HUES48 (cell line): ENCODE measurements at regions not wholly inside any gene's neighbourhood (a gene's known extent, or its start where the extent isn't known, plus 50 kb on each side); places are given as distances from the start of the nearest gene placed in this dataset.

Experiments used
- H3K27ac ChIP-seq: one replicate; pipeline ENCODE4 v1.7.0; 2013; ENCODE audit warnings: low read depth, low read length, inconsistent platforms
- H3K27me3 ChIP-seq: 2 replicates; pipeline ENCODE4 v1.6.1; 2013; ENCODE audit warnings: mild to moderate bottlenecking, low read length; ENCODE audit not compliant: control insufficient read depth, insufficient read depth
- H3K36me3 ChIP-seq: 2 replicates; pipeline ENCODE4 v1.6.1; 2013; ENCODE audit warnings: low read length; ENCODE audit not compliant: control insufficient read depth, insufficient read depth
- H3K4me1 ChIP-seq: 2 replicates; pipeline ENCODE4 v1.6.1; 2013; ENCODE audit warnings: mild to moderate bottlenecking, low read length; ENCODE audit not compliant: control insufficient read depth, insufficient read depth
- H3K4me3 ChIP-seq: 2 replicates; pipeline ENCODE4 v1.5.1; 2013; ENCODE audit warnings: mild to moderate bottlenecking, low read depth, low read length
- H3K9ac ChIP-seq: 2 replicates; pipeline ENCODE4 v1.6.1; 2013; ENCODE audit warnings: mild to moderate bottlenecking, low read depth, low read length, moderate library complexity
- H3K9me3 ChIP-seq: 2 replicates; pipeline ENCODE4 v1.6.1; 2013; ENCODE audit warnings: low read length; ENCODE audit not compliant: control insufficient read depth, insufficient read depth

- no peaks in the 10 kb centered on the region for H3K9me3 ChIP-seq
- no peak overlapping the region for H3K4me3 ChIP-seq
- H3K9ac ChIP-seq = no peak overlapping the region
- no peak overlapping the region for H3K27ac ChIP-seq
- H3K27me3 ChIP-seq = no peaks in the 10 kb centered on the region
- H3K36me3 ChIP-seq = no peaks in the 10 kb centered on the region
- H3K4me1 ChIP-seq = no peaks in the 10 kb centered on the region
Measured at GRCh38 chr10:50982989-50983388, 91.3 kb upstream of the PRKG1 start.

GRCh38 chr10:50987934-50988333 is 86.4 kb upstream of the PRKG1 start:
- H3K4me1 ChIP-seq = peaks cover 10% of the 10 kb centered on the region; the same call in 1 of the 2 replicates
- no peaks in the 10 kb centered on the region for H3K36me3 ChIP-seq
- no peak overlapping the region for H3K9ac ChIP-seq
- H3K27ac ChIP-seq = no peak overlapping the region
- peaks cover 41% of the 10 kb centered on the region for H3K27me3 ChIP-seq
- no peaks in the 10 kb centered on the region for H3K9me3 ChIP-seq
- H3K4me3 ChIP-seq = no peak overlapping the region

DNA sequence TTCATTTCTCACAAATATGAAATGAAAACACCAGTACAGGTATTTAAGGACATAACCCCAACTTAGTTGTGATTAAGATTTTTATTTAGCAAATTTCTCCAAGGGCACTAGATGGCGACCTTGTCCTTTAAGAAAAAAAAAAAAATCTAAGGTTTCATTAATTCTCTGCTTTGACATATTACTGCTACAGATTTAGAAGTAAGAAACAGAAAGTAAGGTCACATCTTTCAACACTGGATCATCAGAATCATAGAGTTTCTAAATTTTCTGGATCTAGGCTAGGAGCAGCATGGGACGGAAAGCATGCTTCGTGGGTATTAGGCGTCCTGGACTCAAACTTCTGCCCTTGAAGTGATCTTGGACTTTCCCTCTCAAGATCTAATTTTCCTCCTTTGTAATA is 85.5 kb upstream of the PRKG1 start:
- Histone ChIP-seq H3K4me3 (no peak overlapping the region), H3K27ac (no peak overlapping the region), H3K27me3 (peaks cover 50% of the 10 kb centered on the region)

DNA sequence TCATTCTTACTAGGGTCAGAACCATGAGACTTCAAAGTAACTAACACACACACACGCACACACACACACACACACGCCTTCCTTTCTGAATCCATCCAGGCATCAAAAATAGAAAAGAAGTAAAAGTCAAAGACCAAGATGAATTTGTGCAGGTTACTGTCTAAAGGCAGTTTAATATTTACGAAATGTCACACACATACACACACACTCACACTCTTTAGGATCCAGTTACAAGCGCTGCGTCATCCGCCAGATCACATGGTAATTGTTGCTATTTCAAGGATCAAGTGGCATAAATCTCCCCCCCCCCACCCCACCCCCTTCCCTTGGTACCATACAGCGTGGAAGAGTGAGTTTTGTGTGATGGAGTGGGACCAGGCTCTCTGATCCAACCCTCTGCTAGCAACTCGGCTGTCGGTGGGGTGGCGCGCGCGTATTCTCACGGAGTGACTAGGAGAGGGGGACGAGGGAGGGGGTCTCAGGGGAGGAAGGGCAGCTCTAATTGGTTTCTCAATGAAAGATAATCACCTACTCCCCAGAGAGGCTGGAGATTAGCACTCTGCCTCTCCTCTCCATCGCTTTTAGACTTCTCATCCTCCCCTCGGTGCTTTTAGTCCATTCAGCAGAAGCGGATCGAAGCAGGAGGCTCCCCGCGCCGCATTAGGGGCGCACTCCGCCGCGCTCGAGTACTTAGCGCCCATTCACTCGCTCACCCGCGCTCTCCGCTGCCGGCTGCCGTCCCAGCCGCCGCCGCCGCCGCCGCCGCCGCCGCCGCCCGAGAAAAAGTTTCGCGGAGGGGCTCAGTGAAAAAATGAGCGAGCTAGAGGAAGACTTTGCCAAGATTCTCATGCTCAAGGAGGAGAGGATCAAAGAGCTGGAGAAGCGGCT is 83.5 kb upstream of the PRKG1 start:
- Histone ChIP-seq H3K36me3 (no peaks in the 10 kb centered on the region), H3K9me3 (no peaks in the 10 kb centered on the region), H3K4me3 (peak overlapping the region; percentile 69), H3K4me1 (peaks cover 21% of the 10 kb centered on the region), H3K9ac (no peak overlapping the region), H3K27ac (no peak overlapping the region), H3K27me3 (peaks cover 54% of the 10 kb centered on the region)

More for the DNA sequence above, 85.5 kb upstream of the PRKG1 start:
- Histone ChIP-seq H3K4me1 (peaks cover 18% of the 10 kb centered on the region), H3K36me3 (no peaks in the 10 kb centered on the region), H3K9me3 (no peaks in the 10 kb centered on the region), H3K9ac (no peak overlapping the region)

DNA sequence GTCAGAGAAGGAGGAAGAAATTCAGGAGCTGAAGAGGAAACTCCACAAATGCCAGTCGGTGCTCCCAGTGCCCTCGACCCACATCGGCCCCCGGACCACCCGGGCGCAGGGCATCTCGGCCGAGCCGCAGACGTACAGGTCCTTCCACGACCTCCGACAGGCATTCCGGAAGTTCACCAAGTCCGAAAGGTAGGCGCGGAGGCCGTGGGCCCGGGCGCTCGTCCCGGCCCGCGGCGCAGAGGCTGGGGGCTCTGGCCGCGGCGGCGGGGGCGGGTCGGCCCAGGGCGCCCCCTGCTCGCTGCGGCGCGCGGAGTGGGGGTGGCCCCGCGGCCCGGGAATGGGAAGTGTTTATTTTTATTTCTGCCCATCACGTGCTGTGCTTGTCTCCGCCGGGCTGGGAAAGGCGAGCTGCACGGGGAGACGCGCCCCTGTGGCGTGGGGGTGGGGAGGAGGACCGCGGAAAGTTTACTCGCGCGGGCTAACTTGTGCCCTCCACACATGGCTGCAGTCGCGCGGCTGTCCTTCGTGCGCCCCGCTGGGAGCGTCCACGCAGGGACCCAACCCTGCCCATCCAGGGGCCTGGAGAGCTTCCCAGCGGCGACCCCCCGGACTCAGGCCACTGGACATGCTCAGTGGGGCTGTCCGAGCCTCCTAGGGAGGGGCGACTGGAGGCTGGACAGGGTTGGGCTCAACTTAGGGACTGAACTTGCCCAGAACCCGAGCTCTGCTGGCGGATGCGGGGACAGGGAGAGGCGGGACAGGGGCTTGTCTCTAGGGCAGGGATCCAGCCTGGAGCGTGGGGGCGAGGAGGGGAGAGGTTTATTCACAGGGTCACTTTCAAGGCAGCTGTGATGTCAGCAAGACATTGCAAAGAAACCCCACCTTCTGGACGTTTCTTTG is 82.6 kb upstream of the PRKG1 start:
- no peaks in the 10 kb centered on the region for H3K36me3 ChIP-seq
- H3K9me3 ChIP-seq = no peaks in the 10 kb centered on the region
- no peak overlapping the region for H3K27ac ChIP-seq
- H3K9ac ChIP-seq = no peak overlapping the region
- H3K4me3 ChIP-seq = peak overlapping the region; percentile 69
- peaks cover 21% of the 10 kb centered on the region for H3K4me1 ChIP-seq
- H3K27me3 ChIP-seq = peaks cover 58% of the 10 kb centered on the region

- H3K9ac ChIP-seq = no peak overlapping the region
- H3K4me3 ChIP-seq = peak overlapping the region; percentile 69
- no peaks in the 10 kb centered on the region for H3K9me3 ChIP-seq
- H3K36me3 ChIP-seq = no peaks in the 10 kb centered on the region
- peaks cover 21% of the 10 kb centered on the region for H3K4me1 ChIP-seq
- H3K27ac ChIP-seq = no peak overlapping the region
- peaks cover 58% of the 10 kb centered on the region for H3K27me3 ChIP-seq
Measured at GRCh38 chr10:50992356-50992901, 81.9 kb upstream of the PRKG1 start.

DNA sequence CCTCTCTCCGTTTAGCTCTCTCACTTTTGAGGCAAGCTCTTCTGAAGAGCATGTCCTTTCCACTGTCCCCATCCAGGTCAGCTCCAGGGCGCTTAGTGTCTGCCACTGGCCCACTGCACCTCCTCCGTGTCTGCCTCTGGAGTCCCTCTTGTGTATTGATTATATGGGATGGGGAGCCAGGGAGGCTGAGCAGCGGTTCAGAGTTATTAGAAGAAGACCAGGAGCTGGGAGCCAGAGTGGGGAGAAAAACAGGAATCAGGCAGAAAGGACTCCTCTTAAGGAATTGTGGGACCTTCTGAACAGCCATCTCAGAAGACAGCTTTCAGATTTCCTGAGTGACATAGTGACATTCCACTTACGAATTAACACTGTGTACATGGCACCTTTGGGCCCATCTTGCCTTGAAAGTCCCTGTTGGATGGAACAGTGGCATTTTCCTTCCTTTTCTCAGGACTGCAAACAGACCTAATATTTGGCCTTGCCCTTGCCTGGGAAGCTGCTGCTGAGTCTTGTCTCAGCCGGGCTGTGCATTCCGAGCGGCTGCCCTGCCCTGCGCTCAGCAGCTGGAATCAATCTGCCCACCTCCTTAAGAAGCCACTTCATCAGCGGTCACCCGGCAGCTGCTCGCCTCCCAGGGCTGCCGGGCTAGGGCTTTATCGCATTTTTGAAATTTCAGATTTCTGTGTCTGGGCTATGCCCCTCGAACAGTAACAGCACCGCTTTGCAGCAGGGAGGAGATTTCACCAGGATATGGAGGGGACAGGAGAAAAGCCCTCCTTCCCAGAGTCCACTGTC is 81.1 kb upstream of the PRKG1 start:
- H3K27me3 ChIP-seq = peaks cover 58% of the 10 kb centered on the region
- no peaks in the 10 kb centered on the region for H3K36me3 ChIP-seq
- no peak overlapping the region for H3K9ac ChIP-seq
- peaks cover 21% of the 10 kb centered on the region for H3K4me1 ChIP-seq
- peak overlapping the region; percentile 69; the same call in 1 of the 2 replicates for H3K4me3 ChIP-seq
- no peaks in the 10 kb centered on the region for H3K9me3 ChIP-seq
- H3K27ac ChIP-seq = no peak overlapping the region

DNA sequence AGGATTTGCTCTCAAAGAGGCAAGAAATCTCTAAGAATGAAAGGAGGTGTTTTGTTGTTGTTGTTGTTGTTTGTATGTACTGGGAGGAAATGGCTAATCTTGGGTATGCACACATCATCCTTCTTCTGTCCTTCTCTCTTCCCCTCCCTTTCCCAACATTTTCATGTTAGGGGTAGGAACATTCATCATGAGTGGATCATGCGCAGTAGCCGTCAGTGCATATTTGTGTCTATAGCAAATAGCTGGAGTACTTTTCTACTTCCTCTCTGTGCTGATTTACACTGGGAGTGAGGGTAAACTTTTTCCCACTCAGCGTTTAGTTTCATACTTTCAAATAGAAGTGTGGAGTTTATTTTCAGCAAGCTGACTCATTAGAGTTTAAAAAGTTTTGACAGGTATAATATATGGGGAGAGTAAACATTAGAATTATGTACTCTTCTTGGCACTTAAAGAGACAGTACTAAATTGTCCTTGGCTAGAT is 80.5 kb upstream of the PRKG1 start:
- Histone ChIP-seq H3K4me1 (peaks cover 21% of the 10 kb centered on the region), H3K27ac (no peak overlapping the region), H3K27me3 (peaks cover 58% of the 10 kb centered on the region), H3K9me3 (no peaks in the 10 kb centered on the region), H3K4me3 (no peak overlapping the region), H3K9ac (no peak overlapping the region), H3K36me3 (no peaks in the 10 kb centered on the region)

GRCh38 chr10:50997461-50997860 is 76.8 kb upstream of the PRKG1 start:
- Histone ChIP-seq H3K9me3 (no peaks in the 10 kb centered on the region), H3K4me3 (no peak overlapping the region), H3K9ac (no peak overlapping the region), H3K4me1 (peaks cover 16% of the 10 kb centered on the region), H3K27me3 (peaks cover 21% of the 10 kb centered on the region), H3K36me3 (no peaks in the 10 kb centered on the region), H3K27ac (no peak overlapping the region)

DNA sequence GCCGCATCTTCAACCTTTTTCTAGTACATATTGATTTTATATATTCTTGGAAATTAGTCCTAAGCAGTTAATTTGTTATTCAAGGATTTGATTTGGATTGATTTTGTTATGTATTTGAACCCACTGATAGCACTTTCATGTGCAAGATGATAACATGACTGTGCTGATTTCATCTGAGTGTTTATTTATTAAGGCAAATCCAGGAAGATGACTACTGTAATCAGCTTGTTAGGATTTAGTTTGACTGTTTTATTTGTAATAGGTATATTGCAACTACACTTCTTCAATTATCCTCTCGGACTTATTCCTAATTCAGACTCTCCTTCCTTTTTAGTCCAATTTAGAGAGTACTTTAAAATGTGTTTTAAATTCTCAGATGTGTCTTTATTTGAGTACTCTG is 75.1 kb upstream of the PRKG1 start:
- Histone ChIP-seq H3K9ac (no peak overlapping the region), H3K27me3 (0 out of 2 replicates have a peak, but pooled peaks cover 4% of the 10 kb centered on the region), H3K27ac (no peak overlapping the region), H3K9me3 (no peaks in the 10 kb centered on the region), H3K4me3 (no peak overlapping the region), H3K4me1 (no peaks in the 10 kb centered on the region), H3K36me3 (no peaks in the 10 kb centered on the region)
